SK-N-MC (cell line): ENCODE measurements at regions not wholly inside any gene's neighbourhood (a gene's known extent, or its start where the extent isn't known, plus 50 kb on each side); places are given as distances from the start of the nearest gene placed in this dataset.

Source experiments
- DNase-seq: peaks from one replicate; pipeline ENCODE4 v3.0.0-alpha.2; 2011; ENCODE audit warnings: low read depth, low spot score
- H3K27ac ChIP-seq: fragments of 200-600 bp; sonication (generic); 2 replicates; pipeline ENCODE4 v1.5.1; 2016; ENCODE audit warnings: mixed run types
- H3K36me3 ChIP-seq: fragments of 200-600 bp; sonication (generic); 2 replicates; pipeline ENCODE4 v1.6.1; 2017; ENCODE audit warnings: antibody characterized with exemption, low read length, mixed read lengths; ENCODE audit not compliant: insufficient read depth
- H3K4me3 ChIP-seq: fragments of 200-600 bp; sonication (generic); 2 replicates; pipeline ENCODE4 v1.5.1; 2016
- H3K9ac ChIP-seq: fragments of 200-600 bp; sonication (generic); 2 replicates; pipeline ENCODE4 v1.8.0; 2017; ENCODE audit warnings: mixed run types, mixed read lengths; ENCODE audit not compliant: insufficient read length
- H3K9me3 ChIP-seq: fragments of 200-600 bp; sonication (generic); 2 replicates; pipeline ENCODE4 v1.6.1; 2017; ENCODE audit warnings: low read depth, mild to moderate bottlenecking, antibody characterized with exemption, low read length, moderate library complexity, mixed read lengths
- EZH2 ChIP-seq: fragments of 200-600 bp; sonication (generic); IDR thresholded peaks from one replicate; pipeline ENCODE4 v1.6.1; 2017; ENCODE audit warnings: antibody characterized with exemption
- FOXP2 ChIP-seq: optimal IDR thresholded peaks from 2 replicates; pipeline ENCODE3; 2011; ENCODE audit warnings: mild to moderate bottlenecking, moderate library complexity; ENCODE audit not compliant: insufficient read depth; ENCODE audit errors: extremely low read length, control extremely low read depth
- POLR2AphosphoS5 ChIP-seq: IDR thresholded peaks from 2 replicates; pipeline ENCODE4 v1.6.1; 2012; ENCODE audit warnings: mild to moderate bottlenecking, low read depth, low read length, borderline replicate concordance

GRCh38 chr10:130230036-130230435 lies 93.8 kb downstream of the GLRX3 start:
- H3K36me3 ChIP-seq, result no peaks in the 10 kb centered on the region
- no peak for TF ChIP-seq EZH2
- TF ChIP-seq POLR2AphosphoS5, result no peak
- no peak for TF ChIP-seq FOXP2
- no peaks in the 10 kb centered on the region for H3K9me3 ChIP-seq
- no peak overlapping the region for H3K4me3 ChIP-seq
- H3K9ac ChIP-seq, result no peak overlapping the region
- no peak for DNase-seq
- H3K27ac ChIP-seq, result no peak overlapping the region

- TF ChIP-seq FOXP2, result no peak
- TF ChIP-seq POLR2AphosphoS5, result no peak
- no peak for TF ChIP-seq EZH2
- no peak for DNase-seq
- Histone ChIP-seq H3K9ac (no peak overlapping the region), H3K9me3 (no peaks in the 10 kb centered on the region), H3K4me3 (no peak overlapping the region), H3K36me3 (no peaks in the 10 kb centered on the region), H3K27ac (no peak overlapping the region)
Measured at GRCh38 chr10:130230611-130231010, 94.4 kb downstream of the GLRX3 start.

- TF ChIP-seq FOXP2 (no peak), POLR2AphosphoS5 (no peak), EZH2 (no peak)
- Histone ChIP-seq H3K27ac (no peak overlapping the region), H3K9ac (no peak overlapping the region)
Measured at GRCh38 chr10:130231251-130231741, 95.1 kb downstream of the GLRX3 start.

GRCh38 chr10:130232166-130233034 lies 96.2 kb downstream of the GLRX3 start:
- Histone ChIP-seq H3K9me3 (no peaks in the 10 kb centered on the region), H3K27ac (no peak overlapping the region), H3K4me3 (no peak overlapping the region), H3K9ac (no peak overlapping the region), H3K36me3 (no peaks in the 10 kb centered on the region)
- DNase-seq, result no peak
- TF ChIP-seq POLR2AphosphoS5, result no peak
- TF ChIP-seq EZH2, result no peak

More at GRCh38 chr10:130231251-130231741, 95.1 kb downstream of the GLRX3 start:
- no peak overlapping the region for H3K4me3 ChIP-seq
- H3K9me3 ChIP-seq, result no peaks in the 10 kb centered on the region
- H3K36me3 ChIP-seq, result no peaks in the 10 kb centered on the region
- DNase-seq, result no peak

- TF ChIP-seq FOXP2 (no peak), POLR2AphosphoS5 (no peak), EZH2 (no peak)
- no peaks in the 10 kb centered on the region for H3K36me3 ChIP-seq
- H3K9me3 ChIP-seq, result no peaks in the 10 kb centered on the region
- no peak overlapping the region for H3K27ac ChIP-seq
- H3K9ac ChIP-seq, result no peak overlapping the region
- no peak overlapping the region for H3K4me3 ChIP-seq
- DNase-seq, result no peak
Measured at GRCh38 chr10:130233035-130233360, 96.8 kb downstream of the GLRX3 start.

- H3K27ac ChIP-seq, result no peak overlapping the region
- H3K36me3 ChIP-seq, result no peaks in the 10 kb centered on the region
- no peak overlapping the region for H3K9ac ChIP-seq
- no peak for DNase-seq
- no peaks in the 10 kb centered on the region for H3K9me3 ChIP-seq
- TF ChIP-seq FOXP2, result no peak
- TF ChIP-seq EZH2, result no peak
- TF ChIP-seq POLR2AphosphoS5, result no peak
- H3K4me3 ChIP-seq, result no peak overlapping the region
Measured at GRCh38 chr10:130233426-130233825, 97.2 kb downstream of the GLRX3 start.

- DNase-seq, result no peak
- H3K27ac ChIP-seq, result no peak overlapping the region
- no peak overlapping the region for H3K4me3 ChIP-seq
- H3K9ac ChIP-seq, result no peak overlapping the region
- no peaks in the 10 kb centered on the region for H3K36me3 ChIP-seq
- no peaks in the 10 kb centered on the region for H3K9me3 ChIP-seq
- TF ChIP-seq FOXP2 (no peak), EZH2 (no peak), POLR2AphosphoS5 (no peak)
Measured at GRCh38 chr10:130234171-130234965, 98.2 kb downstream of the GLRX3 start.

GRCh38 chr10:130236711-130237110 lies 100.5 kb downstream of the GLRX3 start:
- Histone ChIP-seq H3K9ac (no peak overlapping the region), H3K27ac (no peak overlapping the region), H3K36me3 (no peaks in the 10 kb centered on the region), H3K4me3 (no peak overlapping the region), H3K9me3 (no peaks in the 10 kb centered on the region)
- TF ChIP-seq POLR2AphosphoS5, result no peak
- no peak for TF ChIP-seq EZH2
- no peak for TF ChIP-seq FOXP2
- DNase-seq, result no peak

GRCh38 chr10:130240409-130240808 lies 104.2 kb downstream of the GLRX3 start:
- Histone ChIP-seq H3K9ac (no peak overlapping the region), H3K27ac (no peak overlapping the region), H3K36me3 (no peaks in the 10 kb centered on the region), H3K4me3 (no peak overlapping the region), H3K9me3 (no peaks in the 10 kb centered on the region)
- no peak for TF ChIP-seq FOXP2
- TF ChIP-seq EZH2, result no peak
- TF ChIP-seq POLR2AphosphoS5, result no peak
- no peak for DNase-seq
